Activated CD4-positive, alpha-beta T cell treated with anti-CD3 and anti-CD28 coated beads, Interleukin-2, amount 10 ng/mL, durations not matched to agents 24 days and 14 days (primary cell): ENCODE measurements at regions not wholly inside any gene's neighbourhood (a gene's known extent, or its start where the extent isn't known, plus 50 kb on each side); places are given as distances from the start of the nearest gene placed in this dataset.

Experiments
- DNase-seq: peaks from one replicate; pipeline ENCODE4 v3.0.0; 2022
- H3K27ac Mint-ChIP-seq: one replicate; pipeline ENCODE4 v1.8.0; 2022; ENCODE audit warnings: mild to moderate bottlenecking, mixed read lengths
- H3K27me3 Mint-ChIP-seq: one replicate; pipeline ENCODE4 v1.8.0; 2022; ENCODE audit warnings: mixed read lengths
- H3K36me3 Mint-ChIP-seq: one replicate; pipeline ENCODE4 v1.8.0; 2022; ENCODE audit warnings: low read depth, mild to moderate bottlenecking, mixed read lengths
- H3K4me1 Mint-ChIP-seq: one replicate; pipeline ENCODE4 v1.8.0; 2021; ENCODE audit warnings: mixed read lengths
- H3K4me3 Mint-ChIP-seq: one replicate; pipeline ENCODE4 v1.8.0; 2022; ENCODE audit warnings: mild to moderate bottlenecking, moderate library complexity, mixed read lengths
- H3K9me3 Mint-ChIP-seq: one replicate; pipeline ENCODE4 v1.8.0; 2021; ENCODE audit warnings: mixed read lengths
- intact Hi-C: fragments of 100-400 bp; cut with micrococcal nuclease; formaldehyde crosslinking; loops from one replicate; pipeline ENCODE4 v1.15.1; 2023

DNA sequence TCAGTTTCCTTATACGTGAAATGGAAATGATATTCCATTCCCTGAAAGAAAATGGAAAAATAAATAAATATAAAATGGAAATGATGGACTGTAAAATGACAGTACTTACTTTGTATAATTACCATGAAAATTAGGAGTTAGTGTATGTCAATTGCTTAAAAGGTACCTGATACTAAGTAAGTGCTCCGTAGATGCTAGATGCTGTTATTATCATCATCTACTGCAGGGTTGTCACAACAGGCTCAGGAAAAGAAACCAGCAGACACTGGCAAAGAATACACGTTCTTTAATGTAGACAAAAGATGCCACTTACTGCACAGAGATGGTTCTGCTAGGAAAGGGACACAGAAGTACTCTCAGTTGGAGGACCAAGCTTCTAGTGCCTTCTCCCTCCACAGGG, 64.0 kb upstream of the KCNN2 start:
- Mint-ChIP-seq H3K36me3 (no peaks in the 10 kb centered on the region), H3K9me3 (no peaks in the 10 kb centered on the region), H3K27ac (no peak overlapping the region), H3K27me3 (no peaks in the 10 kb centered on the region), H3K4me1 (no peaks in the 10 kb centered on the region), H3K4me3 (no peak overlapping the region)
- intact Hi-C loops, result no loop called here
- DNase-seq, result no peak

- Mint-ChIP-seq H3K27ac (no peak overlapping the region), H3K4me3 (no peak overlapping the region), H3K4me1 (no peaks in the 10 kb centered on the region), H3K36me3 (no peaks in the 10 kb centered on the region), H3K27me3 (no peaks in the 10 kb centered on the region), H3K9me3 (no peaks in the 10 kb centered on the region)
- DNase-seq, result no peak
- intact Hi-C loops, result no loop called here
Measured at GRCh38 chr5:114305402-114306207, 56.3 kb upstream of the KCNN2 start.

- DNase-seq, result no peak
- Mint-ChIP-seq H3K4me1 (no peaks in the 10 kb centered on the region), H3K27me3 (no peaks in the 10 kb centered on the region), H3K9me3 (no peaks in the 10 kb centered on the region), H3K36me3 (no peaks in the 10 kb centered on the region), H3K27ac (no peak overlapping the region), H3K4me3 (no peak overlapping the region)
- intact Hi-C loops, result no loop called here
Measured at GRCh38 chr5:114308017-114308416, 53.9 kb upstream of the KCNN2 start.

GRCh38 chr5:114308508-114308907, 53.4 kb upstream of the KCNN2 start:
- H3K4me3 Mint-ChIP-seq, result no peak overlapping the region
- H3K36me3 Mint-ChIP-seq, result no peaks in the 10 kb centered on the region
- intact Hi-C loops, result no loop called here
- no peaks in the 10 kb centered on the region for H3K4me1 Mint-ChIP-seq
- no peak for DNase-seq
- no peaks in the 10 kb centered on the region for H3K27me3 Mint-ChIP-seq
- no peaks in the 10 kb centered on the region for H3K9me3 Mint-ChIP-seq
- H3K27ac Mint-ChIP-seq, result no peak overlapping the region

GRCh38 chr5:114310666-114311065, 51.2 kb upstream of the KCNN2 start:
- H3K36me3 Mint-ChIP-seq, result no peaks in the 10 kb centered on the region
- no peak for DNase-seq
- no peak overlapping the region for H3K27ac Mint-ChIP-seq
- no peaks in the 10 kb centered on the region for H3K9me3 Mint-ChIP-seq
- no peaks in the 10 kb centered on the region for H3K27me3 Mint-ChIP-seq
- intact Hi-C loops, result no loop called here
- no peaks in the 10 kb centered on the region for H3K4me1 Mint-ChIP-seq
- H3K4me3 Mint-ChIP-seq, result no peak overlapping the region

DNA sequence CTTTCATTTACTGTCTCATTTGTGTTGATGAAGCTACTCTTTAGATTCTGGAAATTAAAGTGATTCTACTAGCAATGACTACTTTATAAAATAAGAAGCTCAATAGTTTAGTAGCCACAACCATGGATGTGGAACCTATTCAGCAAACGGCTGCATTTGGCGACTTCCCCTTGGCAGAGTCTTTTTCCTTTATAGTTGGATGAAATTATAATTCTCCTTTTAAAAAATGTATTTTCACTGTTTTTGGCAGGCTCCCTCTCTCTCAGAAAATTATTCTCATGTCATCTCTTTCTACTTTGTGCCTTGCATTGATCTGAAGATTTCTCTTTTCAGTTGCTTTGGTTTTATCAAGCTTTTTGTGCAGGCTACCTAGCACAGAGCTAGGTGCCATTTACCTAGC, 50.6 kb upstream of the KCNN2 start:
- no peaks in the 10 kb centered on the region for H3K36me3 Mint-ChIP-seq
- no peak overlapping the region for H3K4me3 Mint-ChIP-seq
- H3K4me1 Mint-ChIP-seq, result no peaks in the 10 kb centered on the region
- no peak overlapping the region for H3K27ac Mint-ChIP-seq
- DNase-seq, result no peak
- intact Hi-C loops, result no loop called here
- H3K27me3 Mint-ChIP-seq, result no peaks in the 10 kb centered on the region
- H3K9me3 Mint-ChIP-seq, result no peaks in the 10 kb centered on the region

DNA sequence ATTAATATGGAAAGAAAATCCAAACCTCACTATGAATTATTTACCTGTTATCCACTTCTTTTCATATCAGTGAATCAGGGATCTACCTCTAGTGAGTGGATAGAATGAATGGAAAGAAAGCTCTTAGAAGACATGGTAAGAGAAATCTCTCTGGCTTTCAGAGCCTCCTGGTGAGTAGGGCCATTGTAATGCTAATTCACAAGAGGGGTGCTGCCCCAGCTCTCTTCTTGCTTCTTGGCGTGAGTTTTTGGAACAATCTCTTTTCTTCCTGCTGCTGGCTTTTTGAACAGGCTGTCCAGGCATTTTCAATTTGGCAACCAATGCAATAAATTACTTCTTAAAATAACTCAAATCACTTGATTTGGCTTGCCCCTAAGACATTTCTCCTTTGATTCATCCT, 49.9 kb upstream of the KCNN2 start:
- H3K27me3 Mint-ChIP-seq, result no peaks in the 10 kb centered on the region
- no peak for DNase-seq
- intact Hi-C loops, result no loop called here
- H3K4me1 Mint-ChIP-seq, result no peaks in the 10 kb centered on the region
- no peak overlapping the region for H3K27ac Mint-ChIP-seq
- H3K4me3 Mint-ChIP-seq, result no peak overlapping the region
- no peaks in the 10 kb centered on the region for H3K36me3 Mint-ChIP-seq
- no peaks in the 10 kb centered on the region for H3K9me3 Mint-ChIP-seq
